Activated naive CD4-positive, alpha-beta T cell treated with anti-CD3 and anti-CD28 coated beads for 36 hours (primary cell): ENCODE measurements at regions not wholly inside any gene's neighbourhood (a gene's known extent, or its start where the extent isn't known, plus 50 kb on each side); places are given as distances from the start of the nearest gene placed in this dataset.
A peak's percentile ranks its signal among the peaks of the same experiment; 100 is the strongest.

Experiments
- CTCF ChIA-PET: fragments of 350-600 bp; sonication (Branson Sonifier 250); formaldehyde crosslinking; loops from one replicate; lab custom pipeline; 2021; ENCODE audit warnings: antibody characterized with exemption; lab: Charles Lee
- DNase-seq: peaks from one replicate; pipeline ENCODE4 v3.0.0-alpha.2; 2020
- H3K27ac Mint-ChIP-seq: one replicate; pipeline ENCODE4 v1.8.0; 2021; ENCODE audit warnings: mild to moderate bottlenecking, mixed read lengths
- H3K27me3 Mint-ChIP-seq: one replicate; pipeline ENCODE4 v1.8.0; 2021; ENCODE audit warnings: low read depth, mixed read lengths
- H3K36me3 Mint-ChIP-seq: one replicate; pipeline ENCODE4 v1.8.0; 2021; ENCODE audit warnings: low read depth, mixed read lengths
- H3K4me1 Mint-ChIP-seq: one replicate; pipeline ENCODE4 v1.8.0; 2021; ENCODE audit warnings: low read depth, mixed read lengths
- H3K4me3 Mint-ChIP-seq: one replicate; pipeline ENCODE4 v1.8.0; 2021; ENCODE audit warnings: mild to moderate bottlenecking, moderate library complexity, mixed read lengths
- H3K9me3 Mint-ChIP-seq: one replicate; pipeline ENCODE4 v1.8.0; 2021; ENCODE audit warnings: mixed read lengths
- intact Hi-C: fragments of 100-400 bp; cut with micrococcal nuclease; formaldehyde crosslinking; loops from one replicate; pipeline ENCODE4 v1.15.1; 2023

GRCh38 chr5:167112556-167112955 lies 1178.9 kb upstream of the WWC1 start:
- CTCF ChIA-PET = no interaction called here
- DNase-seq = no peak
- no peaks in the 10 kb centered on the region for H3K4me1 Mint-ChIP-seq
- no peaks in the 10 kb centered on the region for H3K27me3 Mint-ChIP-seq
- intact Hi-C loops = no loop called here
- no peak overlapping the region for H3K4me3 Mint-ChIP-seq
- H3K36me3 Mint-ChIP-seq = no peaks in the 10 kb centered on the region
- no peak overlapping the region for H3K27ac Mint-ChIP-seq
- peaks cover 6% of the 10 kb centered on the region for H3K9me3 Mint-ChIP-seq

DNA sequence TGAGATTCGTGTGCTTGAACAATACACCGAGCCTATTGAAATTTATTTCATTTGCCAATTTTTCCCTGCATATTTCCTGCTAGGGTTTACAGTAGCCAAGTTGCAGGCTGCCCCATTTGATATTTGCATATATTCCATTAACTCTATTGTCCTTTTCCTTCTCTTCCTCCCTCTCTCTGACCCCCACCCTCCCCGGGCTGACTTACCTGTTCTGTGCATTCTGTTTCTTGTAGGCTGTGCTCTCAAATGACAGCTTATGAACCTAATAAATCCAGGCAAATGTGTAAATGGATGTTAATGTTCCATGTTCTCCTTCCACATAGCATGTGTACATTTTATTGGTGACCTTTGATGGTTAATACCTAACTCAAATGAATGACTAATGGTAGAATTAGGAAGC lies 1169.2 kb upstream of the WWC1 start:
- Mint-ChIP-seq H3K36me3 (no peaks in the 10 kb centered on the region), H3K4me1 (no peaks in the 10 kb centered on the region), H3K4me3 (no peak overlapping the region), H3K9me3 (no peaks in the 10 kb centered on the region), H3K27ac (no peak overlapping the region), H3K27me3 (no peaks in the 10 kb centered on the region)
- DNase-seq = no peak
- intact Hi-C loops = no loop called here
- CTCF ChIA-PET = no interaction called here

DNA sequence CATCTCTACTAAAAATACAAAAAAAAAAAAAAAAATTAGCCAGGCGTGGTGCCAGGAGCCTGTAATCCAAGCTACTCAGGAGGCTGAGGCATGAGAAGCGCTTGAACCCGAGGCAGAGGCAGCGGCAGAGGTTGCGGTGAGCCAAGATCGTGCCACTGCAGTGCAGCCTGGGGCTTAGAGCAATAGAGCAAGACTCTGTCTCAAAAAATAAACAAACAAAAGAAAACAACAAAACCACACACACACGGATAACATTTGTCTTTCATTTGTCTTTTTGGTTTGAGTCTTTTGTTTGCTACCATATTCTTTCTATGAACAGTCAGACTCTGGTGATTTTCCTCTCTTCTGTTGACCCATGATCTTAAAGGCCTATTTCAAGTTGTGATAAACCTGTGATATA lies 1168.3 kb upstream of the WWC1 start:
- Mint-ChIP-seq H3K27me3 (no peaks in the 10 kb centered on the region), H3K36me3 (no peaks in the 10 kb centered on the region), H3K27ac (no peak overlapping the region), H3K4me1 (no peaks in the 10 kb centered on the region), H3K9me3 (no peaks in the 10 kb centered on the region), H3K4me3 (no peak overlapping the region)
- CTCF ChIA-PET = no interaction called here
- no peak for DNase-seq
- intact Hi-C loops = no loop called here

DNA sequence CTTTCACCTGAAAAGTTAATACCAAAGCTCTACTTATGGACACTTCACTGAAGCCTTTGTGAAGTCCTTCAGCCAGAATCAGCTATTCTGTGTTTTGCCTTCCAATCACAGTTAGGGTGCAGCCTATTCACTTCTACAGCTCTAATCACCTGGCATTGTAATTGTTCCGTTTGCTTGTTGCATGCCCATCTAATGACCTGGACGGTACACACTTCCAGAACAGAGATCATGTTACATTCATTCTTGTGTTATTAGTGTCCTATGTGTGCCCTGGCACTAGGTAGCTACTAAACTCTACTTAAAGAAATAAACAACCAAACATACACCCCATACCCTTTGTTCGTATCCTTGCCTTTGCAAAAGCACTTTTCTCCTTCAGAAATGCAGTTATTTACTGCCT lies 1162.9 kb upstream of the WWC1 start:
- Mint-ChIP-seq H3K4me3 (no peak overlapping the region), H3K36me3 (no peaks in the 10 kb centered on the region), H3K9me3 (peaks cover 2% of the 10 kb centered on the region), H3K27me3 (no peaks in the 10 kb centered on the region), H3K27ac (peak overlapping the region; percentile 36), H3K4me1 (no peaks in the 10 kb centered on the region)
- DNase-seq = no peak
- intact Hi-C loops = no loop called here
- CTCF ChIA-PET = no interaction called here

- Mint-ChIP-seq H3K4me1 (no peaks in the 10 kb centered on the region), H3K36me3 (no peaks in the 10 kb centered on the region), H3K9me3 (peaks cover 3% of the 10 kb centered on the region), H3K27me3 (no peaks in the 10 kb centered on the region), H3K27ac (no peak overlapping the region), H3K4me3 (no peak overlapping the region)
- intact Hi-C loops = no loop called here
- CTCF ChIA-PET = no interaction called here
- DNase-seq = no peak
These were observed 1150.7 kb upstream of the WWC1 start for GRCh38 chr5:167140548-167141291.

DNA sequence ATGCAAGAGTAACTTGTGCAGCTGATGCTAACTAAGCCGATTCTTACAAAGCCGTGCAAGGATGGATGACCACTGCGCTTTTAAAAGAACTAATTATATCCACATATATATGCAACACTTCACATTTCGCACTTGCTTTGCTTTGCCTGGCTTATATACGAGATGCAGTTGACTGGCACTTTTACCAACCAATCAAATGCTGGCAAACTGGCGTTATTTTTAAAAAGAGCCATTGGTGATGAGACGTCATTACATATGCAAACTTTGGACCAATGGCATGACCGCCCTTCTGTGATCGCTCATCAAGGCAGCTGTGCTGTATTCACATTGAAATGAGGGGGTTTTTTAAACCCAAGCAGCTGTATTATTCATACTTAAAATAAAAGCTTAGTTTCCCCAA lies 1147.7 kb upstream of the WWC1 start:
- H3K4me1 Mint-ChIP-seq = no peaks in the 10 kb centered on the region
- peaks cover 2% of the 10 kb centered on the region for H3K9me3 Mint-ChIP-seq
- intact Hi-C loops = no loop called here
- H3K36me3 Mint-ChIP-seq = no peaks in the 10 kb centered on the region
- no peak overlapping the region for H3K27ac Mint-ChIP-seq
- CTCF ChIA-PET = interaction anchor here (1.3 kb wide), 1 partner anchor 9 kb away, joined by 4 read pairs; no protein-coding TSS in a partner anchor
- DNase-seq = no peak
- no peak overlapping the region for H3K4me3 Mint-ChIP-seq
- no peaks in the 10 kb centered on the region for H3K27me3 Mint-ChIP-seq

- Mint-ChIP-seq H3K4me3 (no peak overlapping the region), H3K36me3 (no peaks in the 10 kb centered on the region), H3K27me3 (no peaks in the 10 kb centered on the region), H3K27ac (no peak overlapping the region), H3K9me3 (peaks cover 2% of the 10 kb centered on the region), H3K4me1 (no peaks in the 10 kb centered on the region)
- CTCF ChIA-PET = no interaction called here
- intact Hi-C loops = no loop called here
- DNase-seq = no peak
These were observed 1145.6 kb upstream of the WWC1 start for GRCh38 chr5:167145841-167146240.

DNA sequence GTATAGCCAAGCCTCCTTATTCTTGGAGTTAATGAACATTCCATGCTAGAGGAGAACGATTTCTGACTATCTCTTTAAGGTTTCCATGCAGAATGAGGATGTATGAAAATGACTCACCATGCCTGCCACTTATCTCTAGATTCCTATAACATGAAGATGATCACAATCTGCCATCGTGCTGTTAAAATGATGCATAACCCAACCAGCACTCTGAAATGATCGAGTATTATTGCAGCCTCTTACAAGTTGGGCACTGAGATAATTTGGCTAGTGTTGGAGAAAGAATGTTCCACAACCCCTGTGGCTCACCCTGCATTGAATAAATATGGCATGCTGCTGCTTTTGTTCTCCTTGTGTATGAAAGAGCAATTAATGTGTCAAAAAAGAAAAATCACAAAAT lies 1143.6 kb upstream of the WWC1 start:
- Mint-ChIP-seq H3K27me3 (no peaks in the 10 kb centered on the region), H3K4me3 (no peak overlapping the region), H3K4me1 (no peaks in the 10 kb centered on the region), H3K9me3 (peaks cover 2% of the 10 kb centered on the region), H3K36me3 (no peaks in the 10 kb centered on the region), H3K27ac (no peak overlapping the region)
- CTCF ChIA-PET = no interaction called here
- DNase-seq = no peak
- intact Hi-C loops = no loop called here

GRCh38 chr5:167150661-167151060 lies 1140.8 kb upstream of the WWC1 start:
- intact Hi-C loops = no loop called here
- Mint-ChIP-seq H3K9me3 (no peaks in the 10 kb centered on the region), H3K4me1 (no peaks in the 10 kb centered on the region), H3K27ac (no peak overlapping the region), H3K36me3 (no peaks in the 10 kb centered on the region), H3K27me3 (no peaks in the 10 kb centered on the region), H3K4me3 (no peak overlapping the region)
- CTCF ChIA-PET = no interaction called here
- DNase-seq = no peak

- no peaks in the 10 kb centered on the region for H3K36me3 Mint-ChIP-seq
- no peak overlapping the region for H3K4me3 Mint-ChIP-seq
- H3K27ac Mint-ChIP-seq = no peak overlapping the region
- H3K9me3 Mint-ChIP-seq = no peaks in the 10 kb centered on the region
- intact Hi-C loops = no loop called here
- no peaks in the 10 kb centered on the region for H3K4me1 Mint-ChIP-seq
- CTCF ChIA-PET = no interaction called here
- H3K27me3 Mint-ChIP-seq = no peaks in the 10 kb centered on the region
- DNase-seq = no peak
These were observed 1138.9 kb upstream of the WWC1 start for GRCh38 chr5:167152561-167152960.

- intact Hi-C loops = no loop called here
- no peak for DNase-seq
- no peak overlapping the region for H3K27ac Mint-ChIP-seq
- CTCF ChIA-PET = no interaction called here
- H3K4me3 Mint-ChIP-seq = no peak overlapping the region
- no peaks in the 10 kb centered on the region for H3K27me3 Mint-ChIP-seq
- no peaks in the 10 kb centered on the region for H3K36me3 Mint-ChIP-seq
- no peaks in the 10 kb centered on the region for H3K4me1 Mint-ChIP-seq
- peaks cover 3% of the 10 kb centered on the region for H3K9me3 Mint-ChIP-seq
These were observed 1135.9 kb upstream of the WWC1 start for GRCh38 chr5:167155387-167156005.

GRCh38 chr5:167156446-167156845 lies 1135.0 kb upstream of the WWC1 start:
- CTCF ChIA-PET = no interaction called here
- intact Hi-C loops = no loop called here
- Mint-ChIP-seq H3K9me3 (peaks cover 3% of the 10 kb centered on the region), H3K27me3 (no peaks in the 10 kb centered on the region), H3K36me3 (no peaks in the 10 kb centered on the region), H3K27ac (no peak overlapping the region), H3K4me3 (no peak overlapping the region), H3K4me1 (no peaks in the 10 kb centered on the region)
- DNase-seq = no peak

- Mint-ChIP-seq H3K4me3 (no peak overlapping the region), H3K9me3 (peaks cover 3% of the 10 kb centered on the region)
- intact Hi-C loops = no loop called here
These were observed 1132.9 kb upstream of the WWC1 start for GRCh38 chr5:167158588-167158987.

More at GRCh38 chr5:167158588-167158987, 1132.9 kb upstream of the WWC1 start:
- Mint-ChIP-seq H3K36me3 (no peaks in the 10 kb centered on the region), H3K4me1 (no peaks in the 10 kb centered on the region), H3K27me3 (no peaks in the 10 kb centered on the region), H3K27ac (no peak overlapping the region)
- CTCF ChIA-PET = no interaction called here
- no peak for DNase-seq
